ENCODE measurements at regions not wholly inside any gene's neighbourhood (a gene's known extent, or its start where the extent isn't known, plus 50 kb on each side); places are given as distances from the start of the nearest gene placed in this dataset.

DNA sequence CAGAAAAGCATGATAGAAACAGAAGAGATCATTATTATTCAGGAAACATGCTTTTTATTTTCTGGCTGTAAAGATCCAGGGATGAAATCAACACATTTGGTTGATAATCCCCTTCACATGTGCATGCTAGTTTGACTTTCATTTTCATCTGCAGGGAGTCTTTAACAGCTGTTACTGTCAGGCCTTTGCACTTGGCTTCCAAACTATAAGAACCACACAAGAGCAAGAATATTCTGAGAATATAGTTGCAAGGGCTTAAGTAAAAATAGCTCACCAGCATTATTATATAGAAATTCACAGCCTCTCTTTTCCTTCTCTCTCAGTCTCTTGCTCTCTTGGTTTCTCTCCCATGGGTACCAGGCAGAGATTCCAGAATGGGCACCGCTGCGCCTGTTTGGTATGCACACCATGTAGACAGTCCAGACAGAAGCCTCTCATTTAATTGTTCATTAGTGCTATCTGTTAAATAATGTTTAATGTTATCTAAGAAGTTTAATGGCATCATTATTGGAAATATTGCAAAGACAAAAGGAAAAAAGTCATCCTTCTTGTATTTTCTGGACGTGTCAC is 622.3 kb upstream of the PLXNA2 start:
- no peaks in the 10 kb centered on the region for H3K9me3 ChIP-seq
- in situ Hi-C loops (cut with MboI; ENCODE audit: low pct_ligation_motif_present in 1 of 4, low pct_unique_long_range_greater_than_20kb in 1 of 4, low sequenced_read_pairs in 3 of 4) (no loop called here), intact Hi-C loops (cut with DNase I; ENCODE audit: low total_unique reads) (no loop called here)
- no peaks in the 10 kb centered on the region for H3K4me1 ChIP-seq
- TF ChIP-seq POLR2AphosphoS5 (IDR thresholded peaks at IDR 0.05) (no peak), POLR2A (IDR thresholded peaks at IDR 0.05) (no peak), EP300 (IDR thresholded peaks at IDR 0.05; ENCODE audit: low read depth) (no peak)
- TF ChIP-seq, protein P1, sequence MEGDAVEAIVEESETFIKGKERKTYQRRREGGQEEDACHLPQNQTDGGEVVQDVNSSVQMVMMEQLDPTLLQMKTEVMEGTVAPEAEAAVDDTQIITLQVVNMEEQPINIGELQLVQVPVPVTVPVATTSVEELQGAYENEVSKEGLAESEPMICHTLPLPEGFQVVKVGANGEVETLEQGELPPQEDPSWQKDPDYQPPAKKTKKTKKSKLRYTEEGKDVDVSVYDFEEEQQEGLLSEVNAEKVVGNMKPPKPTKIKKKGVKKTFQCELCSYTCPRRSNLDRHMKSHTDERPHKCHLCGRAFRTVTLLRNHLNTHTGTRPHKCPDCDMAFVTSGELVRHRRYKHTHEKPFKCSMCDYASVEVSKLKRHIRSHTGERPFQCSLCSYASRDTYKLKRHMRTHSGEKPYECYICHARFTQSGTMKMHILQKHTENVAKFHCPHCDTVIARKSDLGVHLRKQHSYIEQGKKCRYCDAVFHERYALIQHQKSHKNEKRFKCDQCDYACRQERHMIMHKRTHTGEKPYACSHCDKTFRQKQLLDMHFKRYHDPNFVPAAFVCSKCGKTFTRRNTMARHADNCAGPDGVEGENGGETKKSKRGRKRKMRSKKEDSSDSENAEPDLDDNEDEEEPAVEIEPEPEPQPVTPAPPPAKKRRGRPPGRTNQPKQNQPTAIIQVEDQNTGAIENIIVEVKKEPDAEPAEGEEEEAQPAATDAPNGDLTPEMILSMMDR (IDR thresholded peaks at IDR 0.05): no peak
- H3K27ac ChIP-seq: no peak overlapping the region
- H3K4me3 ChIP-seq: no peak overlapping the region
- DNase-seq: no peak
- 86 to 91% methylated on average over 3 of the region's 3 CpGs for WGBS, 2 donors (ENCODE audit: low coverage in 1 of 2)
- no peaks in the 10 kb centered on the region for H3K27me3 ChIP-seq
- H3K36me3 ChIP-seq: no peaks in the 10 kb centered on the region

DNA sequence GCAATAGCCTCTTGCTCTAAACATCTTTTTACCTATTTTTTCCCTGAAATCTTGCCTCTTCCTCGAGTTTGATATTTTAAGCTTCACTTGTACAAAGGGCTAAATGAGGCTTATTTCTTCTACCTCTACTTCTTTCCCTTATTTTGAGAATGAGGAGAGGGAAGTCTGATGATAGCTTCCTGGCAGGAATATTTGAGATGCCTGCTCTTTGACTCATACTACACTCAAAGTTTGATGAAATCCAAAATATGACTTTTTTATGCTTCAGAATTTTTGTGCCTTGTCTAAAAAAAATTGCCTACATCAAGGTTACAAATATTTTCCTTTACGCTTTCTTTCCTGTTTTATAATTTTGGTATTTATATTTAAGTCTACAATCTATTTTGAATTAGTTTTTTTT is 624.4 kb upstream of the PLXNA2 start:
- Histone ChIP-seq H3K4me1 (no peaks in the 10 kb centered on the region), H3K9me3 (peaks cover 0 to 4% of the 10 kb centered on the region in 2 donors), H3K27ac (no peak overlapping the region), H3K27me3 (no peaks in the 10 kb centered on the region), H3K36me3 (no peaks in the 10 kb centered on the region), H3K4me3 (no peak overlapping the region)
- intact Hi-C loops (cut with DNase I; ENCODE audit: low total_unique reads): no loop called here
- TF ChIP-seq POLR2AphosphoS5 (IDR thresholded peaks at IDR 0.05): no peak
- TF ChIP-seq EP300 (IDR thresholded peaks at IDR 0.05; ENCODE audit: low read depth): no peak
- TF ChIP-seq, protein P1 (IDR thresholded peaks at IDR 0.05): no peak
- TF ChIP-seq POLR2A (IDR thresholded peaks at IDR 0.05): no peak
- WGBS, 2 donors (ENCODE audit: low coverage in 1 of 2): 49 to 51% methylated on average over 2 of the region's 2 CpGs
- no peak for DNase-seq
- in situ Hi-C loops (cut with MboI; ENCODE audit: low pct_ligation_motif_present in 1 of 4, low pct_unique_long_range_greater_than_20kb in 1 of 4, low sequenced_read_pairs in 3 of 4): no loop called here

DNA sequence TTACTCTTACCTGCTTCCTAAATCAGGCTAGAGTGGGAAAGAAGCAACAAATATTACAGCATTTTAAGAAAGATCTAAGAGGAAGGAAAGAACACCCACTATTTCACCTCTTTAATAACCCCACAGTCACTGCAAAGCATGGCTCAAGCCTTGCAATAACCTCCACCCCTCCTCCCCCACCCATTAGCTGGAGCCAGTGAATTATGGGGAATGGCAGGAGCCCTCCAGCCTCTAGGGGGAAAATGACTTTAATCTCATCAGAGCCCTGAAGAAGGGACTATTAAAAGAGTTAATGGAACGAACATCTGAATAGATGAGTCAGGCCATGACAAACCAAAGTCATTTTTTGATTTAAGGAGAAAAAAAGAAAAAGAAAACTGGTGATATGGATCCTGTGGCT is 630.7 kb upstream of the PLXNA2 start:
- no peak for DNase-seq
- 50 to 60% methylated on average over 1 of the region's 1 CpG for WGBS, 2 donors (ENCODE audit: low coverage in 1 of 2)
- Histone ChIP-seq H3K9me3 (peaks cover 0 to 4% of the 10 kb centered on the region in 2 donors), H3K27ac (no peak overlapping the region), H3K4me1 (no peaks in the 10 kb centered on the region), H3K27me3 (no peaks in the 10 kb centered on the region), H3K36me3 (no peaks in the 10 kb centered on the region), H3K4me3 (no peak overlapping the region)
- in situ Hi-C loops (cut with MboI; ENCODE audit: low pct_ligation_motif_present in 1 of 4, low pct_unique_long_range_greater_than_20kb in 1 of 4, low sequenced_read_pairs in 3 of 4): no loop called here
- no peak for TF ChIP-seq POLR2A (IDR thresholded peaks at IDR 0.05)
- TF ChIP-seq, protein P1 (IDR thresholded peaks at IDR 0.05): no peak
- TF ChIP-seq EP300 (IDR thresholded peaks at IDR 0.05; ENCODE audit: low read depth): no peak
- TF ChIP-seq POLR2AphosphoS5 (IDR thresholded peaks at IDR 0.05): no peak
- intact Hi-C loops (cut with DNase I; ENCODE audit: low total_unique reads): no loop called here

DNA sequence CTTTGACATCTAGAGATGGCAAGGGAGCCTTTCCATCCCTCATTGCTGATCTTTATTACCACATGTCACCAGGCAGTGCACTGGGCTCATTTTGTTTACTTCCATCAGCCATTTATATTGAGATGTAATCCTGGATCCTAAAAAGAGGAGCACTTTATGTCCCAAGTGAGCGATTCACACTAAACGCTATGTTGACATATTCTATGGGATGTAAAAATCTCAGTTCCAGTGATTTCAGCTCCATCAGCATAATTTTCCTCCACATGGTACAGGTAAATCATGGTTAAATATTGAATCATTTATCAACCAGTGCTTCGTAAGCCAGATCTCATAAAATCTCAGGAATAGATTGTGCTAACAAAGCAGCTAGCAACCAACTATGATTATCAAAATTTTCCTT is 634.8 kb upstream of the PLXNA2 start:
- no peak for DNase-seq
- Histone ChIP-seq H3K36me3 (no peaks in the 10 kb centered on the region), H3K27ac (no peak overlapping the region), H3K27me3 (no peaks in the 10 kb centered on the region), H3K9me3 (no peaks in the 10 kb centered on the region), H3K4me1 (no peaks in the 10 kb centered on the region), H3K4me3 (no peak overlapping the region)
- 53 to 81% methylated on average over 3 of the region's 3 CpGs for WGBS, 2 donors (ENCODE audit: low coverage in 1 of 2)
- TF ChIP-seq POLR2A (IDR thresholded peaks at IDR 0.05): no peak
- TF ChIP-seq, protein P1 (IDR thresholded peaks at IDR 0.05): no peak
- TF ChIP-seq EP300 (IDR thresholded peaks at IDR 0.05; ENCODE audit: low read depth): no peak
- no peak for TF ChIP-seq POLR2AphosphoS5 (IDR thresholded peaks at IDR 0.05)
- in situ Hi-C loops (cut with MboI; ENCODE audit: low pct_ligation_motif_present in 1 of 4, low pct_unique_long_range_greater_than_20kb in 1 of 4, low sequenced_read_pairs in 3 of 4): no loop called here
- intact Hi-C loops (cut with DNase I; ENCODE audit: low total_unique reads): no loop called here
